ENCODE measurements at regions not wholly inside any gene's neighbourhood (a gene's known extent, or its start where the extent isn't known, plus 50 kb on each side); places are given as distances from the start of the nearest gene placed in this dataset.
"Not testable (repeated sequence)": the region's sequence is repeated elsewhere in the genome, so short reads cannot be mapped to it uniquely, and the experiment has no call there.

DNA sequence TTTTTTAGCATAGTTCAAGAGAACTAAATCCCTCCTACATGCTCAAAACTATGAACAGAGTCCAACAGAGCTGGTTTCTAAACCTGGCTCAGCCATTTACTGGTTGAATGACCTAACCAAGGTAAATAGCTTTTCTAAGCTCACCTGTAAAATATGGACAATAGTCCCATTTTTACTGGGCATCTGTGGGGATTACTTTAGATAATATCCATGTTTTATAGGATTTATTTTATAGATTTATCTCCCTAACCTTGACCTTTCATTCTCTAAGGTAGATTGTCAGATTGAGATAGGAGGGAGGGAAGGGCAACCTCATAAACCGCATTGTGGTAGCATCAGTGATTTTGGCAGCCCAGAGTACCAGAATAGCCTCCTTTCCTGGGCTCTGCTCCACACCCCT, 178.5 kb upstream of the TOX3 start:
- no peak for DNase-seq

DNA sequence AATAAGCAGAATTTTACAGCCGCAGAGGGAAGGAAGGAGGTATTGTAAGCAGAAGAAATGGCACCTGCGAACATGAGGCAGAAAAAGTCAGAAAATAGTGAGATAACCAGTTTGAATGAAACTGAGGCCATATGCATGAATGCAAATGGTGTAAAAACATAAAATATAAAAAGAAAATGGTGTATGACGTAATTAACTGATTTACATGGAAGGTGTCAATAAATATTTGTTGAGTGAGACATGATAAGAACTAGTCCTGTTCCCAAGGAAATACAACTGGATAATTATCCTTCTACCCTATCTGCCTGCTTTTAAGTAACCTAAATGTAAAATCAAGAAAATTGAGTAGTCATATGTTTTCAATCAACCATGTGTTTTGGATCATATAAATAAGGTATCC, 178.1 kb upstream of the TOX3 start:
- DNase-seq: no peak

- DNase-seq: no peak
Observed at GRCh38 chr16:52721331-52721730, 174.4 kb upstream of the TOX3 start.

GRCh38 chr16:52718046-52718445, 171.1 kb upstream of the TOX3 start:
- DNase-seq: no peak

- DNase-seq: no peak
Observed at GRCh38 chr16:52713740-52714139, 166.8 kb upstream of the TOX3 start.

- DNase-seq: no peak
Observed at GRCh38 chr16:52709306-52709705, 162.4 kb upstream of the TOX3 start.

- no peak for DNase-seq
Observed at GRCh38 chr16:52708476-52708875, 161.5 kb upstream of the TOX3 start.

GRCh38 chr16:52707676-52708337, 160.9 kb upstream of the TOX3 start:
- DNase-seq: no peak

DNA sequence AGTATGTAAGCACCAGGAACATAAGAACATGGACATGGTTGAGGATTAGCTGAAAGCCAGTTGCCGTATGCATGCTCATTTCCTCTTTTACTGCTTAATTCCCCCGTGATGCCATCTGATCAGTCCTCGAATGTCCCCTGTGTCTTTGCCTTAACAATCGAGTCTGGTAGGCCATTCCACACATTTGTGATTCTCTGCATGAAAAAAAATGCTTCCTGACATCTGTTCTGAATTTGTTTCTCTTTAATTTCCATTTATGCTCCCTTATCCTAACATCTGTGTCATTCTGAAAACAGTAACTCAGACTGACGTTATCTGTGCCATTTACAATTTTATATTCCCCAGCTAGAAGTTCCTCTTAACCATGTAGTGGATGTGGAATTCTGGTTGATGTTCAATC, 158.2 kb upstream of the TOX3 start:
- no peak for DNase-seq

GRCh38 chr16:52697971-52698370, 151.0 kb upstream of the TOX3 start:
- no peak for DNase-seq

- no peak for DNase-seq
Observed at GRCh38 chr16:52696126-52696525, 149.2 kb upstream of the TOX3 start.

GRCh38 chr16:52690468-52690867, 143.5 kb upstream of the TOX3 start:
- DNase-seq: no peak

DNA sequence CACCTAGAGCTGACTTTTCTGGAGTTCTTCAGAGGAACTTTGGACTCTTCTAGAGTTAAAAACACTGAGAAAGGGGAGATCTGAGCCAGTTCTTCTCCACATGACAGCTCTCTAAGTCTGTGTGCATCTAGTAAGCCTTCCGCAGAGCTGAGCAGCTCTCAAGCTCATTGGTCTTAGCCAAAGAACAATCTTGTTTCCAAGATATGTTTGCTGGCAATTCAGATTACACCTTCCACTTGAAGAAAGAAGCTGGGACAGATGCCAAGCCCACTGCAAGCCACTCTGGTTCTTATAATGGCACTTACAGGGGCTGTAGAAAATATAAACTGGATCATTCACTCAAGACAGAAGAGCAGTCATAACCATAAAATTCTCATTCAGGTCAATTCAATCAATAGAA, 134.1 kb upstream of the TOX3 start:
- DNase-seq: no peak

- no peak for DNase-seq
Observed at GRCh38 chr16:52677501-52677900, 130.6 kb upstream of the TOX3 start.

DNA sequence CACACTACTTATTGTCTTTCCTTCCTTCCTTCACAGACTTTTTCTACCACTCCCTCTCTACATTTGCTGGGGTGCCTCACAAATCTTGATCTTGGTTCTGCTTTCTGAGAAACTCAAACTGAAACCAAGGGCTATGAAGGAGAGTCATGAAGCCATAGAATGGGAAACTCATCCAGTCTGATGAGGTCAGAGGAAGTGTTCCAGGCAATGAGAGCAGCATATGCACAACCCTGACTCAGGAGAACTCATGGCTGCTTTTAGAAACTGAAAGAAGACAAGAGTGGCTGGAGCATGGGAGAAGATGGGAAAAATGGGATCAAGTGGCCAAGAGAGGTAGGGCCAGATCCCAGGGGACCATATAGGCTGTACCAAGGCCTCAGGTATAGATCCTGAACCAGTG, 130.0 kb upstream of the TOX3 start:
- peak; percentile 33 for DNase-seq

DNA sequence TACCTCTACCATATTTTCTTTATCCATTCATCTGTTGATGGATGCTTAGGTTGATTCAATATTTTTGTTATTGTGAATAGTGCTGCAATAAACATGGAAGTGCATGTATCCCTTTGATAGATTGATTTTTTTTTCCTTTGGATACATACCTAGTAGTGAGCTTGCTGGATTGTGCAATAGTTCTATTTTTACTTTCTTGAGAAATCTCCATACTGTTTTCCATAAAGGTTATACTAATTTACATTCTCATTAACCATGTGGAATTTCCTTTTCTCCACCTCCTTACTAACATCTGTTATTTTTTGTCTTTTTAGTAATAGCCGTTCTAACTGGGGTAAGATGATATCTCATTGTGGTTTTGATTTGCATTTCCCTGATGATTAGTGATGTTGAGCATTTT, 124.6 kb upstream of the TOX3 start:
- DNase-seq: no peak

DNA sequence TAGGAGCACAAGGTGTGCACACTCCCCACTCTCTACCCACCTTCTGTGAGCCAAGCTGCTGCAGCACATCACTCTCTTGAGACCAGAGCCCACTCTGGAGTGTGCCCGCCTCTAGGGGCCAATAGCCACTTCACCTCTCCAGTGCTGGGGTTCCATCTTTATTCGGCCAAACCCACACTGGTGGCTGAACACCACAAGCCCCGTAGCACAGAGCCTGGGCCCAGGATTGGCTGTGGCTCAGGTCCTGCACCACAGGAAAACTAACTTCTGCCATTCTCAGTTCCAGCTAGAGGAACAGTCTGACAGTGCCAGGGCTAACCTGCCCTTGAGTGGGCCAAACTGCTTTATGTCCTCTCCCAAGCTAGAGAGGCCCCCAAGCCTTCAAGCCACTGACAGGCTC, 111.0 kb upstream of the TOX3 start:
- DNase-seq: no peak

GRCh38 chr16:52655916-52656315, 109.0 kb upstream of the TOX3 start:
- DNase-seq: not testable (repeated sequence)

DNA sequence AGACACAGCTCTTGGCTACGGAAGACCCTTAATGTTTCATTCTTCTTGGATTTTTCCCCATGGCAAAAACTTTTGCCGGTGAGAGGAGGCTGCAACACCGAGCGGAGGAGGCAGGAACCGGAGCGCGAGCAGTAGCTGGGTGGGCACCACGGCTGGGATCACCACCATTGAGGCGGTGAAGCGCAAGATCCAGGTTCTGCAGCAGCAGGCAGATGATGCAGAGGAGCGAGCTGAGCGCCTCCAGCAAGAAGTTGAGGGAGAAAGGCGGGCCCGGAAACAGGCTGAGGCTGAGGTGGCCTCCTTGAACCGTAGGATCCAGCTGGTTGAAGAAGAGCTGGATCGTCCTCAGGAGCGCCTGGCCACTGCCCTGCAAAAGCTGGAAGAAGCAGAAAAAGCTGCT, 108.2 kb upstream of the TOX3 start:
- not testable (repeated sequence) for DNase-seq

- no peak for DNase-seq
Observed at GRCh38 chr16:52652033-52652432, 105.1 kb upstream of the TOX3 start.

- no peak for DNase-seq
Observed at GRCh38 chr16:52650789-52651188, 103.8 kb upstream of the TOX3 start.

GRCh38 chr16:52650318-52650717, 103.4 kb upstream of the TOX3 start:
- no peak for DNase-seq

DNA sequence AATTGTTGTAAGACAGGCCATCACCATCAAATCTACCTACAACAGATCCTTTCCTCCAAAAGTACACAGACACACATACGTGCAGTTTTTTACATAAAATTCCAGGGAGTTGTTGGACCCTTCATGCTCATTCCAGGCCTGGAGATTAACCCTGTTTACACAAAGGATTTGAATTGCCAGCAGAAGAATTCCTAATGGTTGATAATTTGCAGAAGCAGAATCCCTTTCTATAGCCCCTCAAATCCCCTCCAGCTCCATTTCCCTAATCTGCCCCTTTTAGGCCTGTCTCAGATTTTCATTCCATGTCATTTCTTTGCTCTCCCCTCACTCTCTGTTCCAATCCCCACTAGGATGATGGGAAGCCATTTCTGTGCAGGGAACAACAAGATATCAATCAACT, 102.9 kb upstream of the TOX3 start:
- DNase-seq: no peak

DNA sequence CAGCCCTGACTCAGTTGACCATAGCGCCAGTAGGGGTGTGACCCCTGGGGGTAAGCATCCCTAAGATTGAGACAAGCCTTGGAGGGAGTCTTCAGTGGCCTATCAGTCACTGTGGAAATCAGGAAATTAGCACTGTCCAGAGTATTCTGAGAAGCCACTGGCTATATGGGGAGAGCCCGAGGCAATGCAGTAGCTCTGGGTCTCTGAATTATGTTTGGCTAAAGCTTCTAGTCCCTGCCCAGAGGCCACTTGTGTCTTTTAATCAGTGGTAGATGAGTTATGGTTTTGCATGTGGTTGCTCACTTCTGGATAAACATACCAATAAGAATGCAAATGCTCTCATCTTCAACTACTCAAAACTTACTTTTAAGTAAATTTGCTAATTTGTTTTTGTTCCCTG, 100.6 kb upstream of the TOX3 start:
- DNase-seq: no peak

GRCh38 chr16:52643006-52643405, 96.1 kb upstream of the TOX3 start:
- no peak for DNase-seq

- no peak for DNase-seq
Observed at GRCh38 chr16:52634528-52634927, 87.6 kb upstream of the TOX3 start.
